H1 (cell line): ENCODE measurements at regions not wholly inside any gene's neighbourhood (a gene's known extent, or its start where the extent isn't known, plus 50 kb on each side); places are given as distances from the start of the nearest gene placed in this dataset.

Experiments
- CTCF ChIA-PET: fragments of 300-600 bp; sonication (Branson Sonifier 250); formaldehyde crosslinking; loops from one replicate; lab custom pipeline; 2021; ENCODE audit not compliant: partially characterized antibody; lab: Charles Lee
- POLR2A ChIA-PET: fragments of 300-600 bp; sonication (Branson Sonifier 250); formaldehyde crosslinking; loops from one replicate; lab custom pipeline; 2021; ENCODE audit warnings: inconsistent platforms; ENCODE audit not compliant: partially characterized antibody; lab: Charles Lee
- DNase-seq, 2 experiments: peaks; one replicate each; pipeline versions ENCODE4 v3.0.0 to v3.0.0-alpha.2; 2010 to 2022; ENCODE audit warnings: low spot score in 2 of 2, low read depth in 1 of 2, mixed read lengths in 1 of 2
- FAIRE-seq: peaks from 2 replicates; lab custom pipeline; 2011; peaks lifted over from hg19 to GRCh38; lab: Jason Lieb, UNC
- H2AFZ ChIP-seq: 2 replicates; pipeline ENCODE4 v1.8.1; 2012; ENCODE audit warnings: low read length, inconsistent platforms
- H2AK5ac ChIP-seq: 2 replicates; pipeline ENCODE4 v1.6.1; 2013; ENCODE audit warnings: low read depth, low read length
- H2BK120ac ChIP-seq: replicated peaks from 2 replicates; pipeline ENCODE3; 2013; ENCODE audit warnings: low read depth, low read length, inconsistent platforms
- H2BK12ac ChIP-seq: 2 replicates; pipeline ENCODE4 v1.6.1; 2013; ENCODE audit warnings: low read depth, low read length
- H2BK15ac ChIP-seq: 2 replicates; pipeline ENCODE4 v1.6.1; 2013; ENCODE audit warnings: low read length
- H2BK20ac ChIP-seq: 2 replicates; pipeline ENCODE4 v1.6.1; 2013; ENCODE audit warnings: low read length
- H2BK5ac ChIP-seq: 2 replicates; pipeline ENCODE4 v1.6.1; 2013; ENCODE audit warnings: low read depth, low read length
- H3K14ac ChIP-seq: 2 replicates; pipeline ENCODE4 v1.6.1; 2013; ENCODE audit warnings: inconsistent platforms; ENCODE audit not compliant: insufficient read length
- H3K18ac ChIP-seq: 2 replicates; pipeline ENCODE4 v1.6.1; 2013; ENCODE audit warnings: low read length; ENCODE audit errors: extremely low read depth
- H3K23ac ChIP-seq: 2 replicates; pipeline ENCODE4 v1.6.1; 2013; ENCODE audit warnings: inconsistent platforms; ENCODE audit not compliant: insufficient read length
- H3K23me2 ChIP-seq: 2 replicates; pipeline ENCODE4 v1.6.1; 2013; ENCODE audit warnings: low read depth, low read length
- H3K27ac ChIP-seq: 2 replicates; pipeline ENCODE4 v1.6.1; 2011; ENCODE audit warnings: low read depth, low read length, inconsistent platforms
- H3K27me3 ChIP-seq, 4 experiments: replicated peaks in 1 of 4; 1 replicate in 1 of 4; 2 replicates in 3 of 4; pipeline versions ENCODE4 v1.6.1 to v1.8.1; 2011 to 2013; ENCODE audit warnings: low read length in 3 of 4, mild to moderate bottlenecking in 3 of 4, inconsistent platforms in 2 of 4, mixed read lengths in 2 of 4, moderate library complexity in 1 of 4; ENCODE audit not compliant: control insufficient read depth in 3 of 4, insufficient read depth in 3 of 4; ENCODE audit errors: extremely low read depth in 1 of 4
- H3K36me3 ChIP-seq, 4 experiments: 2 replicates each; pipeline versions ENCODE4 v1.6.1 to v1.8.1; 2011 to 2013; ENCODE audit warnings: mild to moderate bottlenecking in 4 of 4, low read length in 3 of 4, moderate library complexity in 2 of 4, control low read depth in 1 of 4, inconsistent platforms in 1 of 4; ENCODE audit not compliant: insufficient read depth in 4 of 4, control insufficient read depth in 2 of 4
- H3K4ac ChIP-seq: replicated peaks from 2 replicates; pipeline ENCODE3; 2013; ENCODE audit warnings: low read length, low read depth, mixed read lengths, inconsistent platforms; ENCODE audit not compliant: insufficient read length
- H3K4me1 ChIP-seq, 4 experiments: replicated peaks in 1 of 4; 1 replicate in 1 of 4; 2 replicates in 3 of 4; pipeline versions ENCODE4 v1.6.1 to v1.8.1; 2011 to 2013; ENCODE audit warnings: low read length in 3 of 4, inconsistent platforms in 2 of 4, mixed read lengths in 1 of 4; ENCODE audit not compliant: insufficient read depth in 4 of 4, control insufficient read depth in 3 of 4
- H3K4me2 ChIP-seq, 2 experiments: 2 replicates each; pipeline versions ENCODE4 v1.6.1 to v1.8.1; 2011 to 2013; ENCODE audit warnings: low read depth in 2 of 2, low read length in 2 of 2, control low read depth in 1 of 2, inconsistent platforms in 1 of 2, mild to moderate bottlenecking in 1 of 2; ENCODE audit not compliant: insufficient read depth in 1 of 2
- H3K4me3 ChIP-seq, 4 experiments: fragments of 200-600, 300-600 bp in 1 of 4; sonication (generic), shearing (Covaris generic), sonication (Bioruptor Twin) in 1 of 4; 2 replicates each; pipeline versions ENCODE4 v1.5.1 to v1.8.1; 2011 to 2016; ENCODE audit warnings: low read length in 4 of 4, low read depth in 3 of 4, control low read depth in 2 of 4, inconsistent platforms in 2 of 4, mild to moderate bottlenecking in 2 of 4, mixed read lengths in 1 of 4, moderate library complexity in 1 of 4; ENCODE audit not compliant: insufficient read depth in 2 of 4; ENCODE audit errors: extremely low read depth in 1 of 4
- H3K56ac ChIP-seq: replicated peaks from 2 replicates; pipeline ENCODE3; 2013; ENCODE audit warnings: low read depth, mild to moderate bottlenecking, mixed read lengths, low read length, inconsistent platforms; ENCODE audit not compliant: insufficient read length
- H3K79me1 ChIP-seq: 2 replicates; pipeline ENCODE4 v1.6.1; 2013; ENCODE audit warnings: low read depth, low read length, control low read depth
- H3K79me2 ChIP-seq, 2 experiments: 2 replicates each; pipeline versions ENCODE4 v1.6.1 to v1.8.1; 2012 to 2013; ENCODE audit warnings: low read length in 2 of 2, mild to moderate bottlenecking in 2 of 2, inconsistent platforms in 1 of 2; ENCODE audit not compliant: insufficient read depth in 2 of 2, control insufficient read depth in 1 of 2
- H3K9ac ChIP-seq, 4 experiments: replicated peaks in 1 of 4; 1 replicate in 1 of 4; 2 replicates in 3 of 4; pipeline versions ENCODE4 v1.6.1 to v1.8.1; 2011 to 2013; ENCODE audit warnings: low read depth in 3 of 4, low read length in 3 of 4, control low read depth in 2 of 4, mild to moderate bottlenecking in 2 of 4, moderate library complexity in 2 of 4, inconsistent platforms in 1 of 4; ENCODE audit errors: extremely low read depth in 1 of 4
- H3K9me3 ChIP-seq, 2 experiments: 2 replicates each; pipeline versions ENCODE4 v1.6.1 to v1.8.1; 2012 to 2013; ENCODE audit warnings: mild to moderate bottlenecking in 2 of 2, moderate library complexity in 2 of 2, control low read depth in 1 of 2, inconsistent platforms in 1 of 2, low read depth in 1 of 2, low read length in 1 of 2, mixed read lengths in 1 of 2; ENCODE audit not compliant: insufficient read depth in 2 of 2
- H4K20me1 ChIP-seq, 2 experiments: replicated peaks in 1 of 2; 2 replicates each; pipeline versions ENCODE3 to v1.8.1; 2011 to 2013; ENCODE audit warnings: inconsistent platforms in 2 of 2, low read length in 2 of 2, mild to moderate bottlenecking in 1 of 2; ENCODE audit not compliant: insufficient read depth in 2 of 2, control insufficient read depth in 1 of 2
- H4K5ac ChIP-seq: 2 replicates; pipeline ENCODE4 v1.6.1; 2013; ENCODE audit warnings: low read length, low read depth, mixed read lengths, inconsistent platforms; ENCODE audit not compliant: insufficient read length
- H4K8ac ChIP-seq: 2 replicates; pipeline ENCODE4 v1.8.0; 2013; ENCODE audit warnings: mild to moderate bottlenecking, moderate library complexity, low read length, inconsistent platforms; ENCODE audit not compliant: insufficient read depth; ENCODE audit errors: extremely low read depth
- H4K91ac ChIP-seq: replicated peaks from 2 replicates; pipeline ENCODE3; 2013; ENCODE audit warnings: low read length, mixed read lengths, inconsistent platforms; ENCODE audit not compliant: insufficient read length
- BRCA1 ChIP-seq: IDR thresholded peaks from 2 replicates; pipeline ENCODE4 v1.6.1; 2012; ENCODE audit warnings: low read depth, low read length, improper control_type of control experiment
- CBX8 ChIP-seq: fragments of 300-800, 300-1000 bp; sonication (generic); IDR thresholded peaks from 2 replicates; pipeline ENCODE4 v1.7.1; 2016; ENCODE audit warnings: low read depth, low read length, borderline replicate concordance
- CEBPB ChIP-seq: IDR thresholded peaks from 2 replicates; pipeline ENCODE4 v1.6.1; 2012; ENCODE audit warnings: low read depth, low read length
- EP300 ChIP-seq, 2 experiments: IDR thresholded peaks; 1 replicate in 1 of 2; 2 replicates in 1 of 2; pipeline ENCODE4 v1.6.1; 2011 to 2012; ENCODE audit warnings: low read depth in 2 of 2, low read length in 2 of 2, mild to moderate bottlenecking in 2 of 2, borderline replicate concordance in 1 of 2, inconsistent platforms in 1 of 2, moderate library complexity in 1 of 2
- GTF2F1 ChIP-seq: IDR thresholded peaks from 2 replicates; pipeline ENCODE4 v1.6.1; 2012; ENCODE audit warnings: low read depth, low read length, improper control_type of control experiment, borderline replicate concordance
- KDM4A ChIP-seq: IDR thresholded peaks from one replicate; pipeline ENCODE4 v1.7.1; 2012; ENCODE audit warnings: low read depth, mild to moderate bottlenecking, moderate library complexity, low read length, inconsistent platforms; ENCODE audit not compliant: severe bottlenecking
- SP2 ChIP-seq: IDR thresholded peaks from 2 replicates; pipeline ENCODE4 v1.6.1; 2012; ENCODE audit warnings: mild to moderate bottlenecking, low read length, inconsistent platforms
- SUZ12 ChIP-seq: fragments of 200-600 bp; sonication (generic); IDR thresholded peaks from 2 replicates; pipeline ENCODE4 v1.6.1; 2012; ENCODE audit warnings: mild to moderate bottlenecking, inconsistent platforms, low read length, moderate library complexity, mixed read lengths
- YY1 ChIP-seq: IDR thresholded peaks from 2 replicates; pipeline ENCODE4 v1.6.1; 2011; ENCODE audit warnings: low read depth, mild to moderate bottlenecking, low read length
- WGBS, 2 experiments: shearing (Covaris generic) in 1 of 2; methylation state at CpG; one replicate each; pipeline versions ENCODE4 v1.1.6 to v1.1.7; 2013 to 2015; ENCODE audit warnings: low lambda C conversion rate in 2 of 2, mixed read lengths in 2 of 2, inconsistent platforms in 1 of 2, low coverage in 1 of 2, missing lambda C conversion rate in 1 of 2; ENCODE audit not compliant: insufficient replicate concordance in 2 of 2, insufficient coverage in 1 of 2, insufficient read length in 1 of 2; ENCODE audit errors: extremely low coverage in 1 of 2, missing lambda C conversion rate in 1 of 2; 5-methylcytosine and 5-hydroxymethylcytosine counted together
- TF ChIP-seq, protein P1 (sequence below): IDR thresholded peaks from 2 replicates; pipeline ENCODE4 v1.6.1; 2012; ENCODE audit warnings: low read length, inconsistent platforms

DNA sequence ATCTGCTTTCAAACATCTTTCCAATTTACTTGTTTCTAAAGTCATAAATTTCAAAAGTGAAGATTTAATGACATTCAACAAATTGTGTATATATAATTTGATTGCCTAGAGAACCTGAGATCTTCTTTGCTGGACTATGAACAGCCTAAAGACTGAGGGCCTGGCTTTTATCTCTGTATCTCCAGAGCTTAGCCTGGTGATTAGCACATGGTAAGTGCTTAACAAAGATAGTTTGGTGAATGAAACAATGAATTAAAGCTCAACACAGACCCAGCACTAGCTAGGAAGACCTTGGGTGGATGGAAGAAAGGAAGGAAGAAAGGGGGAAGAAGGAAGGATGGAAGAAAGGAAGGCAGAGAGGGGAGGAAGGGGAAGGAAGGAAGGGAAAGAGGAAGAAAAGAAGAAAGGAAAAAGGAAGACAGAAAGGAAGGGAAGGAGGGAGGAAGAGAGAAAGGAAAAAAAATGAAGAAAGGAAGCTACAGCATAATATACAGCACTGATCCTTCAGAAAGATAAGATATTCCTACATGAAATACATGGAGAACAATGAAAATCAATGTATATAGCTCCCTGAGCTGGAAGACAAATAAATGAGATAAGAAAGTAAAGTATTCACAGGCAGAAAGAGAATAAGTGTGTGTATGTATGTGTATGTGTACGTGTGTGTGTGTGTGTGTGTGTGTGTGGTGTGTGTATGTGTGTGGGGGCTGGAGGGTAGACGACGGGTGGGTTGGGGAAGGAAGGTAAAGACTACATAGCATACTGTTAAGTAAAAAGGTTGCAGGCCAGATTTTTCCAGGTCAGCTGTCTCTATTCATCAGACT, 318.2 kb downstream of the TNS1 start:
- no peak overlapping the region for H3K9ac ChIP-seq
- CTCF ChIA-PET = interaction anchor here (1.4 to 3.1 kb wide), 2 partner anchors 29 to 34 kb away, joined by 4 to 15 read pairs; no protein-coding TSS in a partner anchor
- H2BK5ac ChIP-seq = no peak overlapping the region
- FAIRE-seq = no peak
- H2BK12ac ChIP-seq = no peak overlapping the region
- no peak overlapping the region for H3K18ac ChIP-seq
- H3K23ac ChIP-seq = no peak overlapping the region
- POLR2A ChIA-PET = interaction anchor here (1.1 kb wide), 1 partner anchor 16 kb away, joined by 3 read pairs; no protein-coding TSS in a partner anchor
- no peak overlapping the region for H3K4me2 ChIP-seq
- no peak overlapping the region for H3K14ac ChIP-seq
- no peak for DNase-seq
- 67% methylated on average over 3 of the region's 3 CpGs; no CpG with 5 or more reads in 1 of the 2 experiments for WGBS, 2 experiments
- no peak overlapping the region for H2AK5ac ChIP-seq
- H2BK20ac ChIP-seq = no peak overlapping the region
- H4K20me1 ChIP-seq = no peaks in the 10 kb centered on the region
- no peaks in the 10 kb centered on the region for H3K9me3 ChIP-seq
- no peak overlapping the region for H2AFZ ChIP-seq
- H3K27me3 ChIP-seq = peaks cover 0 to 6% (median 3%) of the 10 kb centered on the region in 4 experiments; a peak in 3 of 7 replicates
- no peak overlapping the region for H2BK120ac ChIP-seq
- H3K79me2 ChIP-seq = no peaks in the 10 kb centered on the region
- no peak overlapping the region for H3K56ac ChIP-seq
- no peaks in the 10 kb centered on the region for H3K36me3 ChIP-seq
- no peak overlapping the region for H4K8ac ChIP-seq
- H3K4me1 ChIP-seq = no peaks in the 10 kb centered on the region; a peak in 1 of 7 replicates
- H3K27ac ChIP-seq = no peak overlapping the region
- no peak overlapping the region for H4K91ac ChIP-seq
- H3K23me2 ChIP-seq = no peaks in the 10 kb centered on the region
- no peak overlapping the region for H3K4ac ChIP-seq
- H4K5ac ChIP-seq = no peak overlapping the region
- H2BK15ac ChIP-seq = no peak overlapping the region
- H3K79me1 ChIP-seq = no peaks in the 10 kb centered on the region
- no peak overlapping the region for H3K4me3 ChIP-seq
- no peak for TF ChIP-seq BRCA1
- no peak for TF ChIP-seq GTF2F1
- TF ChIP-seq, protein P1, sequence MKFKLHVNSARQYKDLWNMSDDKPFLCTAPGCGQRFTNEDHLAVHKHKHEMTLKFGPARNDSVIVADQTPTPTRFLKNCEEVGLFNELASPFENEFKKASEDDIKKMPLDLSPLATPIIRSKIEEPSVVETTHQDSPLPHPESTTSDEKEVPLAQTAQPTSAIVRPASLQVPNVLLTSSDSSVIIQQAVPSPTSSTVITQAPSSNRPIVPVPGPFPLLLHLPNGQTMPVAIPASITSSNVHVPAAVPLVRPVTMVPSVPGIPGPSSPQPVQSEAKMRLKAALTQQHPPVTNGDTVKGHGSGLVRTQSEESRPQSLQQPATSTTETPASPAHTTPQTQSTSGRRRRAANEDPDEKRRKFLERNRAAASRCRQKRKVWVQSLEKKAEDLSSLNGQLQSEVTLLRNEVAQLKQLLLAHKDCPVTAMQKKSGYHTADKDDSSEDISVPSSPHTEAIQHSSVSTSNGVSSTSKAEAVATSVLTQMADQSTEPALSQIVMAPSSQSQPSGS = no peak
- TF ChIP-seq SP2 = no peak
- no peak for TF ChIP-seq CEBPB
- no peak for TF ChIP-seq YY1
- no peak for TF ChIP-seq SUZ12
- no peak for TF ChIP-seq CBX8
- no peak for TF ChIP-seq EP300 (IDR thresholded peaks at IDR 0.05; ENCODE audit: borderline replicate concordance in 1 of 2, low read depth in 2 of 2, low read length in 2 of 2)
- TF ChIP-seq KDM4A = no peak
